HepG2 (cell line): ENCODE measurements at regions not wholly inside any gene's neighbourhood (a gene's known extent, or its start where the extent isn't known, plus 50 kb on each side); places are given as distances from the start of the nearest gene placed in this dataset.

ENCODE experiments used
- CTCF ChIP-seq: sonication (generic); formaldehyde crosslinking; IDR thresholded peaks from 2 replicates; pipeline ENCODE4 v1.5.0; 2020; ENCODE audit warnings: mild to moderate bottlenecking, missing genetic modification reagents, moderate library complexity
- ETV6 ChIP-seq: sonication (generic); formaldehyde crosslinking; conservative IDR thresholded peaks from 2 replicates; pipeline ENCODE4 v1.4.0; 2020; ENCODE audit warnings: missing genetic modification reagents
- FOXA3 ChIP-seq: IDR thresholded peaks from 2 replicates; pipeline ENCODE4 v1.6.1; 2016; ENCODE audit warnings: missing genetic modification reagents, missing compliant biosample characterization
- HDAC6 ChIP-seq: fragments of 200-600 bp; sonication (generic); IDR thresholded peaks from 2 replicates; pipeline ENCODE4 v1.7.0; 2017; ENCODE audit warnings: mild to moderate bottlenecking, antibody characterized with exemption, low read length, low read depth
- MAFK ChIP-seq, 2 experiments: IDR thresholded peaks in 1 of 2; conservative IDR thresholded peaks in 1 of 2; 2 replicates each; pipeline ENCODE4 v1.6.1; 2011; ENCODE audit warnings: improper control_type of control experiment in 2 of 2, low read length in 2 of 2
- MTA1 ChIP-seq: sonication (generic); formaldehyde crosslinking; IDR thresholded peaks from 2 replicates; pipeline ENCODE4 v1.4.0; 2020; ENCODE audit warnings: missing genetic modification reagents, mild to moderate bottlenecking, borderline replicate concordance
- STAG1 ChIP-seq: sonication (generic); formaldehyde crosslinking; IDR thresholded peaks from 2 replicates; pipeline ENCODE4 v1.4.0; 2020; ENCODE audit warnings: missing genetic modification reagents
- ZBTB21 ChIP-seq: sonication (generic); formaldehyde crosslinking; IDR thresholded peaks from 2 replicates; pipeline ENCODE4 v1.4.0; 2020; ENCODE audit warnings: missing genetic modification reagents
- ZFAT ChIP-seq: sonication (generic); formaldehyde crosslinking; conservative IDR thresholded peaks from 2 replicates; pipeline ENCODE4 v1.8.1; 2023; ENCODE audit warnings: missing genetic modification reagents, inconsistent platforms
- ZNF20 ChIP-seq: sonication (generic); formaldehyde crosslinking; IDR thresholded peaks from 2 replicates; pipeline ENCODE4 v1.4.0; 2020; ENCODE audit warnings: mild to moderate bottlenecking, moderate library complexity, missing genetic modification reagents
- ZNF251 ChIP-seq: sonication (generic); formaldehyde crosslinking; IDR thresholded peaks from 2 replicates; pipeline ENCODE4 v1.9.0; 2021; ENCODE audit warnings: mild to moderate bottlenecking, missing genetic modification reagents
- TF ChIP-seq, protein P1 (sequence below), 2 experiments: sonication (generic) in 1 of 2; formaldehyde crosslinking in 1 of 2; IDR thresholded peaks; 2 replicates each; pipeline versions ENCODE4 v1.5.1 to v1.6.1; 2011 to 2020; ENCODE audit warnings: borderline replicate concordance in 1 of 2, low read depth in 1 of 2, low read length in 1 of 2, mild to moderate bottlenecking in 1 of 2, missing genetic modification reagents in 1 of 2, moderate library complexity in 1 of 2
- TF ChIP-seq, protein P2 (sequence below): sonication (generic); formaldehyde crosslinking; IDR thresholded peaks from 2 replicates; pipeline ENCODE4 v1.4.0; 2020; ENCODE audit warnings: mild to moderate bottlenecking, missing genetic modification reagents

DNA sequence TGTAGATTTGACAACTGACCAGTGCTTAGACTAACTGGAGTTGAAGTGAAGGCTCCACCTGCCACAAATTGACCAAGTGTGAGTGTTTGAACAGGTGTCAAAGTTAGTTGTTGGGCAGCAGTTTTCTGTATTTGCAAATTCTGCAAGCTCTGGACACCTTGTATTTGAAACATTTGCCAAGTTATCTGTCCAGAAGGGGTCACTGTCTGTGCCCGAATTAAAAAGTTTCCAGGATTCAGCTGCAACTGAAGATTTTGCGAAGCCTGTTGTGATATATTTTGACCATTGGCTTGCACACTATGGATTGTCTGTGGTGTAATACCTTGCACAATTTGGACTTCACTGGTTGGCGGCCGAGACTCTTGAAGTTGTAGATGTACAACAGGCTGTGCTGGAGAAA is 1690.7 kb downstream of the SLITRK5 start:
- TF ChIP-seq STAG1 (no peak), ETV6 (no peak), HDAC6 (no peak), ZNF251 (CRISPR knock-in tag) (no peak), MTA1 (CRISPR knock-in tag) (no peak), CTCF (CRISPR knock-in tag) (no peak), ZBTB21 (CRISPR knock-in tag) (no peak), FOXA3 (CRISPR knock-in tag) (no peak), ZFAT (CRISPR knock-in tag) (no peak), ZNF20 (CRISPR knock-in tag) (no peak), MAFK (conservative IDR thresholded peaks at IDR 0.05 in 1 of 2, IDR thresholded peaks at IDR 0.05 in 1 of 2; ENCODE audit: low read length in 2 of 2) (no peak)
- TF ChIP-seq, protein P1, sequence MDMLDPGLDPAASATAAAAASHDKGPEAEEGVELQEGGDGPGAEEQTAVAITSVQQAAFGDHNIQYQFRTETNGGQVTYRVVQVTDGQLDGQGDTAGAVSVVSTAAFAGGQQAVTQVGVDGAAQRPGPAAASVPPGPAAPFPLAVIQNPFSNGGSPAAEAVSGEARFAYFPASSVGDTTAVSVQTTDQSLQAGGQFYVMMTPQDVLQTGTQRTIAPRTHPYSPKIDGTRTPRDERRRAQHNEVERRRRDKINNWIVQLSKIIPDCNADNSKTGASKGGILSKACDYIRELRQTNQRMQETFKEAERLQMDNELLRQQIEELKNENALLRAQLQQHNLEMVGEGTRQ (IDR thresholded peaks at IDR 0.05; ENCODE audit: low read depth, low read length), result no peak
- TF ChIP-seq, protein P1 (CRISPR knock-in tag; IDR thresholded peaks at IDR 0.05; ENCODE audit: borderline replicate concordance), result no peak
- TF ChIP-seq, protein P2, sequence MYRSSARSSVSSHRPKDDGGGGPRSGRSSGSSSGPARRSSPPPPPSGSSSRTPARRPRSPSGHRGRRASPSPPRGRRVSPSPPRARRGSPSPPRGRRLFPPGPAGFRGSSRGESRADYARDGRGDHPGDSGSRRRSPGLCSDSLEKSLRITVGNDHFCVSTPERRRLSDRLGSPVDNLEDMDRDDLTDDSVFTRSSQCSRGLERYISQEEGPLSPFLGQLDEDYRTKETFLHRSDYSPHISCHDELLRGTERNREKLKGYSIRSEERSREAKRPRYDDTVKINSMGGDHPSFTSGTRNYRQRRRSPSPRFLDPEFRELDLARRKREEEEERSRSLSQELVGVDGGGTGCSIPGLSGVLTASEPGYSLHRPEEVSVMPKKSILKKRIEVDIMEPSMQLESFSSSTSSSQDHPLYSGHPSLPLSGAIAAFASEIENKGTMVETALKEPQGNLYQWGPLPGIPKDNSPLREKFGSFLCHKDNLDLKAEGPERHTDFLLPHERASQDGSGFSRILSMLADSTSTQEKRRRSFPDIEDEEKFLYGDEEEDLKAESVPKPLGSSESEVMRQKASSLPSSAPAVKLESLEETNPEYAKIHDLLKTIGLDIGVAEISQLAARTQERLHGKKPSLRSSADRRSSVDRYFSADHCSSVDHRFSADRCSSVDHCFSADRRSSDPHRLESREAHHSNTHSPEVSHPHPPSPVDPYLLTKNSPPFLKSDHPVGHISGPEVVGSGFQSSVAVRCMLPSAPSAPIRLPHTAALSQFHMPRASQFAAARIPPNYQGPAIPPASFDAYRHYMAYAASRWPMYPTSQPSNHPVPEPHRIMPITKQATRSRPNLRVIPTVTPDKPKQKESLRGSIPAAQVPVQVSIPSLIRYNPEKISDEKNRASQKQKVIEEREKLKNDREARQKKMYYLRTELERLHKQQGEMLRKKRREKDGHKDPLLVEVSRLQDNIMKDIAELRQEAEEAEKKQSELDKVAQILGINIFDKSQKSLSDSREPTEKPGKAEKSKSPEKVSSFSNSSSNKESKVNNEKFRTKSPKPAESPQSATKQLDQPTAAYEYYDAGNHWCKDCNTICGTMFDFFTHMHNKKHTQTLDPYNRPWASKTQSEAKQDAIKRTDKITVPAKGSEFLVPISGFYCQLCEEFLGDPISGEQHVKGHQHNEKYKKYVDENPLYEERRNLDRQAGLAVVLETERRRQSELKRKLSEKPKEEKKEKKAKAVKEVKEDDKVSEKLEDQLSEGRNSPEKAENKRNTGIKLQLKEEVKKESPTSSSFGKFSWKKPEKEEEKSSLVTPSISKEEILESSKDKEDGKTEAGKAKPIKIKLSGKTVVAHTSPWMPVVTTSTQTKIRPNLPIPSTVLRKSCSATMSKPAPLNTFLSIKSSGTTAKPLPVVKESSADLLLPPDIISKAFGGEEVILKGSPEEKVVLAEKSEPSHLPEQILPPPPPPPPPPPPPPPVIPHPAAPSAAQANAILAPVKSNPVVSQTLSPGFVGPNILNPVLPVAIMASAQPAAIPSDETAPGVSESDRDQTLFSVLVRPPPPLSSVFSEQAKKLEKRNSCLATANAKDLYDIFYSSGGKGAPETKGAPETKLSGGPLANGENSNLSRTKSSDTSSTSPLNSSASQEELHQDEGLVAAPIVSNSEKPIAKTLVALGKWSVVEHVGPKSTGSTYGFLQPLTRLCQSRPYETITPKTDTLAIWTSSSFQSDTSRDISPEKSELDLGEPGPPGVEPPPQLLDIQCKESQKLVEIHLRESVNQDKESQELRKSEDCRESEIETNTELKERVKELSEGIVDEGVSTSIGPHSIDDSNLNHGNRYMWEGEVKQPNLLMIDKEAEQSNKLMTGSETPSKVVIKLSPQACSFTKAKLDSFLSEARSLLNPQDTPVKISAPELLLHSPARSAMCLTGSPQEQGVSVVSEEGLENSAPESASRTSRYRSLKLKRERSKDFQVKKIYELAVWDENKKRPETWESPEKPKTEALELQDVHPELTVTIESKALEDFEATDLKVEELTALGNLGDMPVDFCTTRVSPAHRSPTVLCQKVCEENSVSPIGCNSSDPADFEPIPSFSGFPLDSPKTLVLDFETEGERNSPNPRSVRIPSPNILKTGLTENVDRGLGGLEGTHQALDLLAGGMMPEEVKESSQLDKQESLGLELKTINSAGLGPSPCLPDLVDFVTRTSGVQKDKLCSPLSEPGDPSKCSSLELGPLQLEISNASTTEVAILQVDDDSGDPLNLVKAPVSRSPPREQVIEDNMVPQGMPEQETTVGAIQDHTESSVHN (CRISPR knock-in tag), result no peak
